ENCODE measurements at regions not wholly inside any gene's neighbourhood (a gene's known extent, or its start where the extent isn't known, plus 50 kb on each side); places are given as distances from the start of the nearest gene placed in this dataset.

GRCh38 chr7:148472406-148472805, 118.2 kb upstream of the C7orf33 start:
- CTCF ChIA-PET = interaction anchor here (0.6 kb wide), 1 partner anchor 14 kb away, joined by 4 read pairs; no protein-coding TSS in a partner anchor

GRCh38 chr7:148473703-148474480, 116.7 kb upstream of the C7orf33 start:
- ChIA-PET CTCF (no interaction called here), POLR2A (no interaction called here)
- TF ChIP-seq FOXK2 (IDR thresholded peaks at IDR 0.05) (no peak), SUZ12 (IDR thresholded peaks at IDR 0.05) (no peak), NFRKB (IDR thresholded peaks at IDR 0.05) (no peak), ARNT (IDR thresholded peaks at IDR 0.05) (no peak), TARDBP (IDR thresholded peaks at IDR 0.05) (no peak), LEF1 (IDR thresholded peaks at IDR 0.05; ENCODE audit: borderline replicate concordance) (no peak), L3MBTL2 (conservative IDR thresholded peaks at IDR 0.05) (no peak), FOXA1 (IDR thresholded peaks at IDR 0.05) (no peak), HDGF (IDR thresholded peaks at IDR 0.05; ENCODE audit: borderline replicate concordance) (no peak), FOXM1 (IDR thresholded peaks at IDR 0.05; ENCODE audit: borderline replicate concordance) (no peak), SP1 (IDR thresholded peaks at IDR 0.05) (no peak), ELF4 (IDR thresholded peaks at IDR 0.05) (no peak), CTBP1 (IDR thresholded peaks at IDR 0.05; ENCODE audit: borderline replicate concordance) (no peak), BHLHE40 (IDR thresholded peaks at IDR 0.05; ENCODE audit: borderline replicate concordance) (no peak), ZNF384 (IDR thresholded peaks at IDR 0.05) (no peak)
- TF ChIP-seq, protein P1, sequence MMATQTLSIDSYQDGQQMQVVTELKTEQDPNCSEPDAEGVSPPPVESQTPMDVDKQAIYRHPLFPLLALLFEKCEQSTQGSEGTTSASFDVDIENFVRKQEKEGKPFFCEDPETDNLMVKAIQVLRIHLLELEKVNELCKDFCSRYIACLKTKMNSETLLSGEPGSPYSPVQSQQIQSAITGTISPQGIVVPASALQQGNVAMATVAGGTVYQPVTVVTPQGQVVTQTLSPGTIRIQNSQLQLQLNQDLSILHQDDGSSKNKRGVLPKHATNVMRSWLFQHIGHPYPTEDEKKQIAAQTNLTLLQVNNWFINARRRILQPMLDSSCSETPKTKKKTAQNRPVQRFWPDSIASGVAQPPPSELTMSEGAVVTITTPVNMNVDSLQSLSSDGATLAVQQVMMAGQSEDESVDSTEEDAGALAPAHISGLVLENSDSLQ (IDR thresholded peaks at IDR 0.05) = no peak
- DNase-seq (ENCODE audit: extremely low spot score) = no peak

More at GRCh38 chr7:148472406-148472805, 118.2 kb upstream of the C7orf33 start:
- POLR2A ChIA-PET = interaction anchor here (0.9 kb wide), 1 partner anchor 39 kb away, joined by 3 read pairs; no protein-coding TSS in a partner anchor
- DNase-seq (ENCODE audit: extremely low spot score) = no peak
- no peak for TF ChIP-seq ARNT (IDR thresholded peaks at IDR 0.05)
- no peak for TF ChIP-seq FOXM1 (IDR thresholded peaks at IDR 0.05; ENCODE audit: borderline replicate concordance)
- no peak for TF ChIP-seq ZNF384 (IDR thresholded peaks at IDR 0.05)
- no peak for TF ChIP-seq TARDBP (IDR thresholded peaks at IDR 0.05)
- no peak for TF ChIP-seq HDGF (IDR thresholded peaks at IDR 0.05; ENCODE audit: borderline replicate concordance)

DNA sequence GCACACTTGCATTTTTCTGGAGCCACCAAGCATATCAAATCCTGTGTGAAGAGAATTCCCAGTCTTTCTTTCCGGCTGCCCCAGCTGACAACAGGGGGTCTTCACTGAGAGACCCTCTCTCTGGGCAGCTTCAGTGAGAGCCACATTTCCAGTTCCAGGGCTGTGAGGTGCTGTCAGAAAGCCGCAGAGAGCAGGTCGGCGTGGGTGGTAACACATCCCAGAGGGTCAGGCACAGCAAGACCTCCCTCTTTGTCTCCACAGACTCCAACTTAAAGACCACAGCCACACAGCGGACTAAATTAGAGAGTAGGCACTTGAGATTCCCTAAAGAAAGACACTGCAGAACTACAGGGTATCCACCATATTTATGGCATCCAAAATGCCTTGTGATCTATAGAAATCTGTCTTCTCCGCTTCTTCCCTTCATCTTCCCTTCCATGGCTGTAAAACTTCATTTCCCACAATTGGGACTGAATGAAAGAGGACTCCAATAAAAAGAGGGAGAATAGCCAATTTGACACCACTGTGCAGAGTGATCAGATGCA, 116.0 kb upstream of the C7orf33 start:
- CTCF ChIA-PET = no interaction called here
- TF ChIP-seq, protein P1 (IDR thresholded peaks at IDR 0.05) = no peak
- TF ChIP-seq SUZ12 (IDR thresholded peaks at IDR 0.05) (no peak), FOXA1 (IDR thresholded peaks at IDR 0.05) (no peak), L3MBTL2 (conservative IDR thresholded peaks at IDR 0.05) (no peak)
- no peak for DNase-seq (ENCODE audit: extremely low spot score)
- POLR2A ChIA-PET = no interaction called here

DNA sequence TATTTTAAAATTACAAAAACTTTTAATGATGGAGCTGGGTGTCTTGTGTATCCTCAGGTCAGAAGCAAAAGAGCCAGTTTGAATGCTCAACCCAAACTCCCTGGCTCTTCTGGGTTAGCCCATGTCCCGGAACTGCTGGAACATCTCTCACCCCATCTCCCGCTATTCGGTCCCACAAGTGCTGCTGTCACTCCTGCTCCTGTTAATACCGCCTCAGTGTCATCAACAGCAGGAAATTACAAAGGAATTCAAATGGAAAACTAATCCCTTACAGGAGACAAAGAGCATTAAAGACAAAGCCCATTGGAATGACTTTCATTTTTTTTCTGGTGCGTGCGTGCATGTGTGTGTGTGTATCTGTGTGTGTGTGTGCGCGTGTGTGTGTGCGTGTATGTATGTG, 112.0 kb upstream of the C7orf33 start:
- ChIA-PET CTCF (no interaction called here), POLR2A (no interaction called here)
- no peak for DNase-seq (ENCODE audit: extremely low spot score)
- no peak for TF ChIP-seq ZNF384 (IDR thresholded peaks at IDR 0.05)

GRCh38 chr7:148480479-148481146, 110.0 kb upstream of the C7orf33 start:
- CTCF ChIA-PET = interaction anchor here (0.6 to 1.3 kb wide), 8 partner anchors 46 to 502 kb away, joined by 3 to 14 read pairs (median 3); no protein-coding TSS in a partner anchor
- DNase-seq (ENCODE audit: extremely low spot score) = no peak
- TF ChIP-seq FOXM1 (IDR thresholded peaks at IDR 0.05; ENCODE audit: borderline replicate concordance) = no peak
- TF ChIP-seq HDGF (IDR thresholded peaks at IDR 0.05; ENCODE audit: borderline replicate concordance) = no peak
- no peak for TF ChIP-seq NFRKB (IDR thresholded peaks at IDR 0.05)
- TF ChIP-seq ZNF384 (IDR thresholded peaks at IDR 0.05) = no peak
- TF ChIP-seq FOXK2 (IDR thresholded peaks at IDR 0.05) = no peak
- no peak for TF ChIP-seq FOXA1 (IDR thresholded peaks at IDR 0.05)
- no peak for TF ChIP-seq SUZ12 (IDR thresholded peaks at IDR 0.05)
- TF ChIP-seq SP1 (IDR thresholded peaks at IDR 0.05) = no peak
- no peak for TF ChIP-seq ELF4 (IDR thresholded peaks at IDR 0.05)
- TF ChIP-seq BHLHE40 (IDR thresholded peaks at IDR 0.05; ENCODE audit: borderline replicate concordance) = no peak
- TF ChIP-seq L3MBTL2 (conservative IDR thresholded peaks at IDR 0.05) = no peak
- TF ChIP-seq, protein P1 (IDR thresholded peaks at IDR 0.05) = no peak
- TF ChIP-seq TARDBP (IDR thresholded peaks at IDR 0.05) = no peak
- no peak for TF ChIP-seq LEF1 (IDR thresholded peaks at IDR 0.05; ENCODE audit: borderline replicate concordance)
- no peak for TF ChIP-seq CTBP1 (IDR thresholded peaks at IDR 0.05; ENCODE audit: borderline replicate concordance)
- TF ChIP-seq ARNT (IDR thresholded peaks at IDR 0.05) = no peak
- POLR2A ChIA-PET = no interaction called here

DNA sequence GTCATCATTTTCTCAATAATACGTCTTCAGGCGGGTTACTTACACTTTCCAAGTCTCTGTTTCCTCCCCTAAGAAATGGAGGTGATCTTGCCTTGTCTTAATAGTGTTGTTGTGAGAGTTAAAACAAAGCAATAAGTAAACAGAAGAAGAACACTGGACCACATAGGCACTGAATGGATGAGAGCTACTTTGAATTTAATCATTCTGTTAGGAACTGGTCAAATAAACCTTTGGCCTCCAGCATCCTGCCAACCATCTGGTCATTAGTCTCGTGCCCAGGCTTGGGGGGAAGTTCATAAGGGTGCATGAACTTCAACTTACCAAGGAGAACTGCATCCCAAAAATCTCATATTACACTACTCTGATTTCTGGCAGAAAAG, 109.4 kb upstream of the C7orf33 start:
- ChIA-PET CTCF (interaction anchor here (0.6 to 1.3 kb wide), 6 partner anchors 47 to 502 kb away, joined by 3 to 14 read pairs (median 4); no protein-coding TSS in a partner anchor), POLR2A (no interaction called here)
- TF ChIP-seq FOXM1 (IDR thresholded peaks at IDR 0.05; ENCODE audit: borderline replicate concordance) (no peak), HDGF (IDR thresholded peaks at IDR 0.05; ENCODE audit: borderline replicate concordance) (no peak), SUZ12 (IDR thresholded peaks at IDR 0.05) (no peak), L3MBTL2 (conservative IDR thresholded peaks at IDR 0.05) (no peak), ARNT (IDR thresholded peaks at IDR 0.05) (no peak), SP1 (IDR thresholded peaks at IDR 0.05) (no peak), LEF1 (IDR thresholded peaks at IDR 0.05; ENCODE audit: borderline replicate concordance) (no peak), NFRKB (IDR thresholded peaks at IDR 0.05) (no peak), CTBP1 (IDR thresholded peaks at IDR 0.05; ENCODE audit: borderline replicate concordance) (no peak), BHLHE40 (IDR thresholded peaks at IDR 0.05; ENCODE audit: borderline replicate concordance) (no peak), TARDBP (IDR thresholded peaks at IDR 0.05) (no peak), ZNF384 (IDR thresholded peaks at IDR 0.05) (no peak), FOXK2 (IDR thresholded peaks at IDR 0.05) (no peak), ELF4 (IDR thresholded peaks at IDR 0.05) (no peak), FOXA1 (IDR thresholded peaks at IDR 0.05) (no peak)
- TF ChIP-seq, protein P1 (IDR thresholded peaks at IDR 0.05) = no peak
- no peak for DNase-seq (ENCODE audit: extremely low spot score)

Data from HEK293T (cell line).